WTC11 (cell line): ENCODE measurements at regions not wholly inside any gene's neighbourhood (a gene's known extent, or its start where the extent isn't known, plus 50 kb on each side); places are given as distances from the start of the nearest gene placed in this dataset.

Experiments
- ATF2 ChIP-seq: sonication (generic); formaldehyde crosslinking; IDR thresholded peaks from 2 replicates; pipeline ENCODE4 v1.8.1; 2022; ENCODE audit warnings: low read depth, missing genetic modification reagents, borderline replicate concordance
- CTCF ChIP-seq: fragments of 200-600 bp; IDR thresholded peaks from 2 replicates; pipeline ENCODE4 v1.8.0; 2022; ENCODE audit warnings: antibody characterized with exemption
- E2F4 ChIP-seq: sonication (generic); formaldehyde crosslinking; IDR thresholded peaks from 2 replicates; pipeline ENCODE4 v1.8.1; 2022; ENCODE audit warnings: low read depth, mild to moderate bottlenecking, moderate library complexity, missing genetic modification reagents, borderline replicate concordance
- MAX ChIP-seq: sonication (generic); formaldehyde crosslinking; IDR thresholded peaks from 2 replicates; pipeline ENCODE4 v1.8.0; 2022; ENCODE audit warnings: mild to moderate bottlenecking, missing genetic modification reagents
- ZNF263 ChIP-seq: sonication (generic); formaldehyde crosslinking; IDR thresholded peaks from 2 replicates; pipeline ENCODE4 v1.8.1; 2022; ENCODE audit warnings: low read depth, mild to moderate bottlenecking, moderate library complexity, missing genetic modification reagents

- TF ChIP-seq CTCF, result no peak
- TF ChIP-seq MAX (CRISPR knock-in tag), result no peak
- TF ChIP-seq ATF2 (CRISPR knock-in tag), result no peak
- TF ChIP-seq ZNF263, result no peak
- no peak for TF ChIP-seq E2F4 (CRISPR knock-in tag)
These were observed 69.7 kb upstream of the ZNF804B start for GRCh38 chr7:88689821-88690220.
